GM19240 (cell line): ENCODE measurements at regions not wholly inside any gene's neighbourhood (a gene's known extent, or its start where the extent isn't known, plus 50 kb on each side); places are given as distances from the start of the nearest gene placed in this dataset.
"Not testable (repeated sequence)": the region's sequence is repeated elsewhere in the genome, so short reads cannot be mapped to it uniquely, and the experiment has no call there.

Source experiments
- DNase-seq: peaks from one replicate; pipeline ENCODE4 v3.0.0; 2011; ENCODE audit warnings: low spot score; ENCODE audit not compliant: insufficient read length

GRCh38 chr12:131287938-131288764, 334.4 kb downstream of the ADGRD1 start:
- no peak for DNase-seq

GRCh38 chr12:131288765-131289695, 335.3 kb downstream of the ADGRD1 start:
- not testable (repeated sequence) for DNase-seq

GRCh38 chr12:131289807-131290206, 336.1 kb downstream of the ADGRD1 start:
- not testable (repeated sequence) for DNase-seq

GRCh38 chr12:131290255-131290959, 336.7 kb downstream of the ADGRD1 start:
- DNase-seq = no peak

- DNase-seq = not testable (repeated sequence)
These were observed 339.6 kb downstream of the ADGRD1 start for GRCh38 chr12:131293071-131294015.

- DNase-seq = not testable (repeated sequence)
These were observed 341.0 kb downstream of the ADGRD1 start for GRCh38 chr12:131294716-131295115.

- DNase-seq = not testable (repeated sequence)
These were observed 341.4 kb downstream of the ADGRD1 start for GRCh38 chr12:131295117-131295516.

GRCh38 chr12:131295559-131295958, 341.9 kb downstream of the ADGRD1 start:
- not testable (repeated sequence) for DNase-seq

GRCh38 chr12:131296136-131296535, 342.4 kb downstream of the ADGRD1 start:
- not testable (repeated sequence) for DNase-seq

GRCh38 chr12:131296651-131297050, 342.9 kb downstream of the ADGRD1 start:
- DNase-seq = not testable (repeated sequence)

- not testable (repeated sequence) for DNase-seq
These were observed 345.0 kb downstream of the ADGRD1 start for GRCh38 chr12:131298526-131299369.

GRCh38 chr12:131299370-131299701, 345.6 kb downstream of the ADGRD1 start:
- not testable (repeated sequence) for DNase-seq

GRCh38 chr12:131303576-131303975, 349.9 kb downstream of the ADGRD1 start:
- DNase-seq = not testable (repeated sequence)

GRCh38 chr12:131304642-131305041, 350.9 kb downstream of the ADGRD1 start:
- not testable (repeated sequence) for DNase-seq

GRCh38 chr12:131309700-131310099, 356.0 kb downstream of the ADGRD1 start:
- DNase-seq = no peak

GRCh38 chr12:131310227-131310969, 356.7 kb downstream of the ADGRD1 start:
- not testable (repeated sequence) for DNase-seq

- DNase-seq = not testable (repeated sequence)
These were observed 357.6 kb downstream of the ADGRD1 start for GRCh38 chr12:131311279-131311722.

- no peak for DNase-seq
These were observed 358.1 kb downstream of the ADGRD1 start for GRCh38 chr12:131311764-131312163.

GRCh38 chr12:131312382-131312781, 358.7 kb downstream of the ADGRD1 start:
- DNase-seq = not testable (repeated sequence)
